ENCODE measurements at regions not wholly inside any gene's neighbourhood (a gene's known extent, or its start where the extent isn't known, plus 50 kb on each side); places are given as distances from the start of the nearest gene placed in this dataset.
A peak's percentile ranks its signal among the peaks of the same experiment; 100 is the strongest.

- no peak for TF ChIP-seq ZNF75A (CRISPR knock-in tag; IDR thresholded peaks at IDR 0.05)
- TF ChIP-seq, protein P1, sequence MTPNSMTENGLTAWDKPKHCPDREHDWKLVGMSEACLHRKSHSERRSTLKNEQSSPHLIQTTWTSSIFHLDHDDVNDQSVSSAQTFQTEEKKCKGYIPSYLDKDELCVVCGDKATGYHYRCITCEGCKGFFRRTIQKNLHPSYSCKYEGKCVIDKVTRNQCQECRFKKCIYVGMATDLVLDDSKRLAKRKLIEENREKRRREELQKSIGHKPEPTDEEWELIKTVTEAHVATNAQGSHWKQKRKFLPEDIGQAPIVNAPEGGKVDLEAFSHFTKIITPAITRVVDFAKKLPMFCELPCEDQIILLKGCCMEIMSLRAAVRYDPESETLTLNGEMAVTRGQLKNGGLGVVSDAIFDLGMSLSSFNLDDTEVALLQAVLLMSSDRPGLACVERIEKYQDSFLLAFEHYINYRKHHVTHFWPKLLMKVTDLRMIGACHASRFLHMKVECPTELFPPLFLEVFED (CRISPR knock-in tag; conservative IDR thresholded peaks at IDR 0.05) = no peak
These were observed 708.1 kb upstream of the ARGLU1 start (continued) for GRCh38 chr13:107275945-107276614.

DNA sequence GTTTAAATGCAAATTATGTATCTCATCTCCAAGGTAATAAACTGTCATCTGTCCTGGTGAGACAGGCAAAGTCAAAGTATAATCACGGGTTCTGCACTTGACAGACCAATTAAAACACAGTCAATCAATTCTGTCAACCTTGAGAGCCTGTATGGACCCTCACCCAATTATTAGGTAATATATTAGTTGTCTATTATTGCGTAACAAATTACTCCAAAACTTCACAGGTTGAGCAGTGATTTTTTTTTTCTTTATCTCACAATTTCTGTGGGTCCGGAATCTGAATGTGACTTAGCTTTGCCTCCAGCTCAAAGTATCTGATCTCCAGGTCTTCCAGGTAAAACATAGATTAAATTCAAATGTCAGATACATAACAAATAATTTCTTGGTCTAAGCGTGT lies 707.4 kb upstream of the ARGLU1 start:
- H3K9ac ChIP-seq (ENCODE audit: insufficient read depth in 1 of 2, low read depth in 2 of 2, low read length in 2 of 2) = no peak overlapping the region
- H3K27me3 ChIP-seq (ENCODE audit: control insufficient read depth in 2 of 2, insufficient read depth in 2 of 2, low read length in 2 of 2) = no peaks in the 10 kb centered on the region
- FAIRE-seq (no peak), DNase-seq (ENCODE audit: extremely low read depth in 1 of 4, low spot score in 3 of 4) (no peak), ATAC-seq (no peak)
- 0% methylated on average over 4 of the region's 4 CpGs for WGBS (ENCODE audit: insufficient coverage, low coverage, missing lambda C conversion rate)
- H3K4me1 ChIP-seq (replicated peaks in 1 of 2; ENCODE audit: control insufficient read depth in 2 of 2, insufficient read depth in 2 of 2, low read length in 2 of 2) = no peaks in the 10 kb centered on the region
- H3K79me2 ChIP-seq (ENCODE audit: control insufficient read depth, insufficient read depth, low read length) = no peaks in the 10 kb centered on the region
- no peak overlapping the region for H3K4me2 ChIP-seq (ENCODE audit: insufficient read depth, low read length)
- no peak overlapping the region for H3K4me3 ChIP-seq
- no TSS peak for BruUV-seq (replicated peaks)
- ChIA-PET CTCF (ENCODE audit: low intra/inter-chr PET ratio) (no interaction called here), POLR2A (no interaction called here)
- H4K20me1 ChIP-seq (replicated peaks; ENCODE audit: control insufficient read depth, insufficient read depth, low read length) = no peaks in the 10 kb centered on the region
- in situ Hi-C loops (cut with MboI) = no loop called here
- H2AFZ ChIP-seq (ENCODE audit: low read depth, low read length) = no peak overlapping the region
- no peak overlapping the region for H3K27ac ChIP-seq (ENCODE audit: extremely low read depth, low read depth, low read length)
- TF ChIP-seq, protein P2, sequence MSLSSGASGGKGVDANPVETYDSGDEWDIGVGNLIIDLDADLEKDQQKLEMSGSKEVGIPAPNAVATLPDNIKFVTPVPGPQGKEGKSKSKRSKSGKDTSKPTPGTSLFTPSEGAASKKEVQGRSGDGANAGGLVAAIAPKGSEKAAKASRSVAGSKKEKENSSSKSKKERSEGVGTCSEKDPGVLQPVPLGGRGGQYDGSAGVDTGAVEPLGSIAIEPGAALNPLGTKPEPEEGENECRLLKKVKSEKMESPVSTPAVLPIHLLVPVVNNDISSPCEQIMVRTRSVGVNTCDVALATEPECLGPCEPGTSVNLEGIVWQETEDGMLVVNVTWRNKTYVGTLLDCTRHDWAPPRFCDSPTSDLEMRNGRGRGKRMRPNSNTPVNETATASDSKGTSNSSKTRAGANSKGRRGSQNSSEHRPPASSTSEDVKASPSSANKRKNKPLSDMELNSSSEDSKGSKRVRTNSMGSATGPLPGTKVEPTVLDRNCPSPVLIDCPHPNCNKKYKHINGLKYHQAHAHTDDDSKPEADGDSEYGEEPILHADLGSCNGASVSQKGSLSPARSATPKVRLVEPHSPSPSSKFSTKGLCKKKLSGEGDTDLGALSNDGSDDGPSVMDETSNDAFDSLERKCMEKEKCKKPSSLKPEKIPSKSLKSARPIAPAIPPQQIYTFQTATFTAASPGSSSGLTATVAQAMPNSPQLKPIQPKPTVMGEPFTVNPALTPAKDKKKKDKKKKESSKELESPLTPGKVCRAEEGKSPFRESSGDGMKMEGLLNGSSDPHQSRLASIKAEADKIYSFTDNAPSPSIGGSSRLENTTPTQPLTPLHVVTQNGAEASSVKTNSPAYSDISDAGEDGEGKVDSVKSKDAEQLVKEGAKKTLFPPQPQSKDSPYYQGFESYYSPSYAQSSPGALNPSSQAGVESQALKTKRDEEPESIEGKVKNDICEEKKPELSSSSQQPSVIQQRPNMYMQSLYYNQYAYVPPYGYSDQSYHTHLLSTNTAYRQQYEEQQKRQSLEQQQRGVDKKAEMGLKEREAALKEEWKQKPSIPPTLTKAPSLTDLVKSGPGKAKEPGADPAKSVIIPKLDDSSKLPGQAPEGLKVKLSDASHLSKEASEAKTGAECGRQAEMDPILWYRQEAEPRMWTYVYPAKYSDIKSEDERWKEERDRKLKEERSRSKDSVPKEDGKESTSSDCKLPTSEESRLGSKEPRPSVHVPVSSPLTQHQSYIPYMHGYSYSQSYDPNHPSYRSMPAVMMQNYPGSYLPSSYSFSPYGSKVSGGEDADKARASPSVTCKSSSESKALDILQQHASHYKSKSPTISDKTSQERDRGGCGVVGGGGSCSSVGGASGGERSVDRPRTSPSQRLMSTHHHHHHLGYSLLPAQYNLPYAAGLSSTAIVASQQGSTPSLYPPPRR (CRISPR knock-in tag; IDR thresholded peaks at IDR 0.05; ENCODE audit: borderline replicate concordance) = no peak
- TF ChIP-seq CEBPG (CRISPR knock-in tag; IDR thresholded peaks at IDR 0.05) = no peak
- peak in 1 of 2 experiments; percentile 83; a peak in 2 of 4 replicates for TF ChIP-seq CEBPG (tag; conservative IDR thresholded peaks at IDR 0.05 in 1 of 2, IDR thresholded peaks at IDR 0.05 in 1 of 2)
- intact Hi-C loops (cut with micrococcal nuclease) = no loop called here
- no peaks in the 10 kb centered on the region for H3K9me3 ChIP-seq (replicated peaks; ENCODE audit: control insufficient read depth, insufficient read depth, low read depth, low read length)
- no peaks in the 10 kb centered on the region for H3K36me3 ChIP-seq (ENCODE audit: control insufficient read depth, insufficient read depth, low read length)
- H3K9me1 ChIP-seq (ENCODE audit: control insufficient read depth, insufficient read depth, low read length) = no peaks in the 10 kb centered on the region

Measured in K562 (cell line).